ENCODE measurements at regions not wholly inside any gene's neighbourhood (a gene's known extent, or its start where the extent isn't known, plus 50 kb on each side); places are given as distances from the start of the nearest gene placed in this dataset.
"Not testable (repeated sequence)": the region's sequence is repeated elsewhere in the genome, so short reads cannot be mapped to it uniquely, and the experiment has no call there.

GRCh38 chr3:28617821-28618220 lies 269.2 kb upstream of the AZI2 start:
- in situ Hi-C loops (cut with MboI; ENCODE audit: low pct_ligation_motif_present in 1 of 4, low pct_unique_long_range_greater_than_20kb in 1 of 4, low sequenced_read_pairs in 3 of 4): no loop called here
- H3K4me1 ChIP-seq: no peaks in the 10 kb centered on the region

GRCh38 chr3:28623106-28623505 lies 274.5 kb upstream of the AZI2 start:
- Histone ChIP-seq H3K4me3 (no peak overlapping the region), H3K4me1 (no peaks in the 10 kb centered on the region), H3K27ac (no peak overlapping the region), H3K9me3 (no peaks in the 10 kb centered on the region), H3K36me3 (no peaks in the 10 kb centered on the region), H3K27me3 (no peaks in the 10 kb centered on the region)
- DNase-seq: no peak
- in situ Hi-C loops (cut with MboI; ENCODE audit: low pct_ligation_motif_present in 1 of 4, low pct_unique_long_range_greater_than_20kb in 1 of 4, low sequenced_read_pairs in 3 of 4) (no loop called here), intact Hi-C loops (cut with DNase I; ENCODE audit: low total_unique reads) (no loop called here)
- TF ChIP-seq EP300 (IDR thresholded peaks at IDR 0.05; ENCODE audit: low read depth) (no peak), CTCF (IDR thresholded peaks at IDR 0.05) (no peak), POLR2AphosphoS5 (IDR thresholded peaks at IDR 0.05) (no peak), POLR2A (IDR thresholded peaks at IDR 0.05) (no peak)
- WGBS, 2 donors (ENCODE audit: low coverage in 1 of 2): 77 to 80% methylated on average over 4 to 5 of the region's 5 CpGs

More at GRCh38 chr3:28617821-28618220, 269.2 kb upstream of the AZI2 start:
- H3K27ac ChIP-seq: no peak overlapping the region
- no peaks in the 10 kb centered on the region for H3K9me3 ChIP-seq
- whole genome bisulfite sequencing, 2 donors (ENCODE audit: low coverage in 1 of 2): 42 to 43% methylated on average over 1 of the region's 1 CpG
- intact Hi-C loops (cut with DNase I; ENCODE audit: low total_unique reads): no loop called here
- no peak for TF ChIP-seq POLR2A (IDR thresholded peaks at IDR 0.05)
- no peak for TF ChIP-seq EP300 (IDR thresholded peaks at IDR 0.05; ENCODE audit: low read depth)
- no peak for TF ChIP-seq CTCF (IDR thresholded peaks at IDR 0.05)
- no peak for TF ChIP-seq POLR2AphosphoS5 (IDR thresholded peaks at IDR 0.05)
- H3K27me3 ChIP-seq: no peaks in the 10 kb centered on the region
- no peak for DNase-seq
- H3K4me3 ChIP-seq: no peak overlapping the region
- no peaks in the 10 kb centered on the region for H3K36me3 ChIP-seq

- Histone ChIP-seq H3K27ac (no peak overlapping the region), H3K36me3 (no peaks in the 10 kb centered on the region), H3K27me3 (no peaks in the 10 kb centered on the region), H3K4me3 (no peak overlapping the region), H3K9me3 (no peaks in the 10 kb centered on the region), H3K4me1 (no peaks in the 10 kb centered on the region)
- DNase-seq: no peak
- TF ChIP-seq POLR2A (IDR thresholded peaks at IDR 0.05): no peak
- no peak for TF ChIP-seq CTCF (IDR thresholded peaks at IDR 0.05)
- TF ChIP-seq EP300 (IDR thresholded peaks at IDR 0.05; ENCODE audit: low read depth): no peak
- no peak for TF ChIP-seq POLR2AphosphoS5 (IDR thresholded peaks at IDR 0.05)
- 45 to 47% methylated on average over 2 to 3 of the region's 3 CpGs for WGBS, 2 donors (ENCODE audit: low coverage in 1 of 2)
- intact Hi-C loops (cut with DNase I; ENCODE audit: low total_unique reads) (no loop called here), in situ Hi-C loops (cut with MboI; ENCODE audit: low pct_ligation_motif_present in 1 of 4, low pct_unique_long_range_greater_than_20kb in 1 of 4, low sequenced_read_pairs in 3 of 4) (no loop called here)
Measured at GRCh38 chr3:28624084-28624483, 275.5 kb upstream of the AZI2 start.

GRCh38 chr3:28627843-28628242 lies 279.2 kb upstream of the AZI2 start:
- H3K27ac ChIP-seq; H3K9me3 ChIP-seq; DNase-seq; H3K27me3 ChIP-seq; H3K36me3 ChIP-seq; in situ Hi-C loops (cut with MboI; ENCODE audit: low pct_ligation_motif_present in 1 of 4, low pct_unique_long_range_greater_than_20kb in 1 of 4, low sequenced_read_pairs in 3 of 4); intact Hi-C loops (cut with DNase I; ENCODE audit: low total_unique reads); H3K4me3 ChIP-seq; H3K4me1 ChIP-seq: not testable (repeated sequence)
- WGBS, 2 donors (ENCODE audit: low coverage in 1 of 2): 70 to 79% methylated on average over 1 to 2 of the region's 2 CpGs

GRCh38 chr3:28634019-28634418 lies 285.4 kb upstream of the AZI2 start:
- DNase-seq: no peak
- in situ Hi-C loops (cut with MboI; ENCODE audit: low pct_ligation_motif_present in 1 of 4, low pct_unique_long_range_greater_than_20kb in 1 of 4, low sequenced_read_pairs in 3 of 4): no loop called here
- Histone ChIP-seq H3K27ac (no peak overlapping the region), H3K4me1 (no peaks in the 10 kb centered on the region), H3K4me3 (no peak overlapping the region), H3K9me3 (no peaks in the 10 kb centered on the region), H3K36me3 (no peaks in the 10 kb centered on the region), H3K27me3 (no peaks in the 10 kb centered on the region)
- TF ChIP-seq EP300 (IDR thresholded peaks at IDR 0.05; ENCODE audit: low read depth) (no peak), POLR2A (IDR thresholded peaks at IDR 0.05) (no peak), POLR2AphosphoS5 (IDR thresholded peaks at IDR 0.05) (no peak), CTCF (IDR thresholded peaks at IDR 0.05) (no peak)
- intact Hi-C loops (cut with DNase I; ENCODE audit: low total_unique reads): no loop called here
- WGBS, 2 donors (ENCODE audit: low coverage in 1 of 2): 85 to 88% methylated on average over 2 of the region's 2 CpGs

Data from transverse colon (tissue), 4 donors.